GM10248 (cell line): ENCODE measurements at regions not wholly inside any gene's neighbourhood (a gene's known extent, or its start where the extent isn't known, plus 50 kb on each side); places are given as distances from the start of the nearest gene placed in this dataset.

Experiments
- CTCF ChIA-PET: fragments of 300-600 bp; sonication (Branson Sonifier 250); formaldehyde crosslinking; extraction: SDS; loops from one replicate; lab custom pipeline; 2021; ENCODE audit warnings: antibody characterized with exemption; lab: Yijun Ruan, JAX
- POLR2A ChIA-PET: fragments of 350-650 bp; sonication (Branson Sonifier 250); formaldehyde crosslinking; extraction: SDS; loops from one replicate; lab custom pipeline; 2020; ENCODE audit warnings: antibody characterized with exemption; lab: Yijun Ruan, JAX
- DNase-seq: peaks from one replicate; pipeline ENCODE4 v3.0.0; 2012; ENCODE audit errors: extremely low spot score
- CTCF ChIP-seq: IDR thresholded peaks from 2 replicates; pipeline ENCODE4 v1.5.1; 2012; ENCODE audit warnings: mild to moderate bottlenecking, low read depth; ENCODE audit errors: extremely low read depth, missing control alignments, control extremely low read depth

- ChIA-PET POLR2A (no interaction called here), CTCF (interaction anchor here (0.7 kb wide), 1 partner anchor 12 kb away, joined by 3 read pairs; no protein-coding TSS in a partner anchor)
- no peak for TF ChIP-seq CTCF
- DNase-seq = no peak
Observed at GRCh38 chr6:92181347-92181746, 1238.0 kb downstream of the EPHA7 start.

GRCh38 chr6:92180090-92180489 is 1239.3 kb downstream of the EPHA7 start:
- TF ChIP-seq CTCF = no peak
- ChIA-PET CTCF (no interaction called here), POLR2A (no interaction called here)
- DNase-seq = no peak

- no peak for DNase-seq
- TF ChIP-seq CTCF = no peak
- POLR2A ChIA-PET = no interaction called here
- CTCF ChIA-PET = no interaction called here
Observed at GRCh38 chr6:92176666-92177065, 1242.7 kb downstream of the EPHA7 start.

GRCh38 chr6:92174398-92175073 is 1244.8 kb downstream of the EPHA7 start:
- POLR2A ChIA-PET = interaction anchor here (0.7 kb wide), 1 partner anchor 75 kb away, joined by 5 read pairs; no protein-coding TSS in a partner anchor
- TF ChIP-seq CTCF = no peak
- no peak for DNase-seq
- CTCF ChIA-PET = no interaction called here

- CTCF ChIA-PET = no interaction called here
- POLR2A ChIA-PET = no interaction called here
- no peak for DNase-seq
- TF ChIP-seq CTCF = no peak
Observed at GRCh38 chr6:92169506-92169905, 1249.9 kb downstream of the EPHA7 start.

- CTCF ChIA-PET = no interaction called here
- POLR2A ChIA-PET = no interaction called here
- TF ChIP-seq CTCF = no peak
- no peak for DNase-seq
Observed at GRCh38 chr6:92166666-92167065, 1252.7 kb downstream of the EPHA7 start.
